Stimulated activated naive CD8-positive, alpha-beta T cell treated with anti-CD3 and anti-CD28 coated beads, Interleukin-15, amount 100 ng/mL, for 72 hours (primary cell): ENCODE measurements at regions not wholly inside any gene's neighbourhood (a gene's known extent, or its start where the extent isn't known, plus 50 kb on each side); places are given as distances from the start of the nearest gene placed in this dataset.
A peak's percentile ranks its signal among the peaks of the same experiment; 100 is the strongest.
"Not testable (repeated sequence)": the region's sequence is repeated elsewhere in the genome, so short reads cannot be mapped to it uniquely, and the experiment has no call there.

Experiments used
- ATAC-seq: fragments of 150-1000 bp; cut with Tn5 transposase; 2 replicates; pipeline ENCODE4 v1.10.0; 2021; ENCODE audit warnings: mild to moderate bottlenecking, moderate library complexity
- DNase-seq, 2 donors: peaks; one replicate each; pipeline ENCODE4 v3.0.0; 2021 to 2022
- H3K27ac Mint-ChIP-seq, 2 donors: one replicate each; pipeline ENCODE4 v1.8.0; 2022; ENCODE audit warnings: mild to moderate bottlenecking in 2 of 2, mixed read lengths in 2 of 2, moderate library complexity in 2 of 2
- H3K27me3 Mint-ChIP-seq: one replicate; pipeline ENCODE4 v1.8.0; 2022; ENCODE audit warnings: mixed read lengths
- H3K4me1 Mint-ChIP-seq: one replicate; pipeline ENCODE4 v1.8.0; 2022; ENCODE audit warnings: mild to moderate bottlenecking, mixed read lengths
- H3K4me3 Mint-ChIP-seq, 2 donors: one replicate each; pipeline ENCODE4 v1.8.0; 2022; ENCODE audit warnings: mild to moderate bottlenecking in 2 of 2, mixed read lengths in 2 of 2, moderate library complexity in 1 of 2
- H3K9me3 Mint-ChIP-seq, 2 donors: one replicate each; pipeline ENCODE4 v1.8.0; 2022; ENCODE audit warnings: mixed read lengths in 2 of 2

DNA sequence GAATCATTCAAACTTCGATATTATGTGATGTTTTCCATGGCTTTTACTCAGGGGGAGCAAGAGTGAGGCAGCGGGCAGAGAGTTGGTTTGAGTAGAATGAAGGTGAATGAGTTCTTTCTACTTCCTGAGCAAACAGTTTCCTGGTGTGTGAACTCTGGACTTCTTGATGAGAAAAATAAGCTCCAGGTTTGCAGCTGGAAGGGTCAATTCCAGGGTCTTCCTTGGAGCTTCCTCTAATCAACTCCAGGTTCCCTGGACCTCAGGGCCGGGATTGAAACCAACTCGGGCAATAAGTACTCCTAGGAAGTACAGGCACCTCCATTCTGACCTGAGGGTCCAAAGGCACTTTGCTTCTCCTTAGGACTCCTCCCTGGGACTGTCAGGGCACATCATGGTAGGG is 243.6 kb upstream of the ONECUT1 start:
- H3K27ac Mint-ChIP-seq: no peak overlapping the region
- no peaks in the 10 kb centered on the region for H3K4me1 Mint-ChIP-seq
- H3K9me3 Mint-ChIP-seq: peaks cover 0 to 1% of the 10 kb centered on the region in 2 donors
- H3K27me3 Mint-ChIP-seq: peaks cover 12% of the 10 kb centered on the region
- DNase-seq (no peak), ATAC-seq (no peak)
- H3K4me3 Mint-ChIP-seq: no peak overlapping the region

DNA sequence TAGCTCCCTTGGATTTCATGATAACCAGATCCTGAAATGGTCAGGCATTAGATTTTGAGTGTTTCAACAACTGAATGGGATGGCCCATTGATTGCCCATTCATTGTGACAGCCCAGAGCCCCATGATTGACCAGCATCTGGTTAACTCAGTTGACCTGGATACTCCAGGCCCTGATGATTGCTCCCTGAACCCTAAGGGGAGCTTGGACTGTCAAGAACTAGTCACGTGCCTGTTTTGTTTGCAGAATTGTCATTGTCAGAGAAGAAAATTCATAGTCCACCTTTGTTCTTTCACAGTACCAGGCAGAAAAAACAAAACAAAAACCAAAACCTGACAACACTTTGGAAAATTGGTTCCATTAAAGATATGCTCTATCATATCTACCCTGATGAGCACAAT is 241.3 kb upstream of the ONECUT1 start:
- H3K27me3 Mint-ChIP-seq: no peaks in the 10 kb centered on the region
- H3K9me3 Mint-ChIP-seq: peaks cover 4 to 10% of the 10 kb centered on the region in 2 donors
- no peak overlapping the region for H3K27ac Mint-ChIP-seq
- H3K4me1 Mint-ChIP-seq: no peaks in the 10 kb centered on the region
- ATAC-seq: no peak
- H3K4me3 Mint-ChIP-seq: no peak overlapping the region
- DNase-seq: no peak

DNA sequence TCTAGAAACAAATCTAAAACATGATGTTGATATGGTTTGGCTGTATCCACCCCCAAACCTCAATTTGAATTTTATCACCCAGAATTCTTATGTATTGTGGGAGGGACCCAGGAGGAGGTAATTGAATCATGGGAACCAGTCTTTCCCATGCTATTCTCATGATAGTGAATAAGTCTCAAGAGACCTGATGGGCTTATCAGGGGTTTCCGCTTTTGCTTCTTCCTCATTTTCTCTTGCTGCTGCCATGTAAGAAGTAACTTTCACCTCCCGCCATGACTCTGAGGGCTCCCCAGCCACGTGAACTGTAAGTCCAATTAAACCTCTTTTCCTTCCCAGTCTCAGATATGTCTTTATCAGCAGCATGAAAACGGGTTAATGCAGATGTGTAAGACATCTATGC is 232.7 kb upstream of the ONECUT1 start:
- DNase-seq (no peak), ATAC-seq (no peak)
- Mint-ChIP-seq H3K4me3 (no peak overlapping the region), H3K27ac (no peak overlapping the region), H3K9me3 (peaks cover 13 to 21% of the 10 kb centered on the region in 2 donors), H3K4me1 (no peaks in the 10 kb centered on the region), H3K27me3 (peaks cover 37% of the 10 kb centered on the region)

DNA sequence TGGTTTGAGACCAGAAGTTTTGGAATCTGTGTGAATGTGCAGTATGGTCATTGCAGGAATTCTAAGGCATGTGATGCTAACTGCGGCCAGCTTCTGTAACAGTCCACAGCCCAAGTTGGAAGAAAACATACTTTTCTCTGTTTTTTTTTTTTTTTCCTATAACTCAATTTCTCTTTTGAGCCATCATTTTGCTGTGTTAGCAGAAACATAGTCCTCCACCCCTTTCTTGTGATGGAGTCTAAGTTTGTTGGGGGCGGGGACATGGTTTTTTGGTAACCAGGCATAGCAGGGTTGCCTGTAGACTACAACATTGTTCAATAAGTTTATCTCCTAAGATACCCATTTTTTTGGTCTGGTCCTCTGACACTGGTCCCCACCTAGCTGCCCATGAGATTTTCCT is 223.2 kb upstream of the ONECUT1 start:
- Mint-ChIP-seq H3K27me3 (peaks cover 2% of the 10 kb centered on the region), H3K27ac (no peak overlapping the region), H3K4me3 (no peak overlapping the region), H3K4me1 (no peaks in the 10 kb centered on the region), H3K9me3 (peaks cover 4 to 15% of the 10 kb centered on the region in 2 donors)
- DNase-seq (no peak), ATAC-seq (no peak)

DNA sequence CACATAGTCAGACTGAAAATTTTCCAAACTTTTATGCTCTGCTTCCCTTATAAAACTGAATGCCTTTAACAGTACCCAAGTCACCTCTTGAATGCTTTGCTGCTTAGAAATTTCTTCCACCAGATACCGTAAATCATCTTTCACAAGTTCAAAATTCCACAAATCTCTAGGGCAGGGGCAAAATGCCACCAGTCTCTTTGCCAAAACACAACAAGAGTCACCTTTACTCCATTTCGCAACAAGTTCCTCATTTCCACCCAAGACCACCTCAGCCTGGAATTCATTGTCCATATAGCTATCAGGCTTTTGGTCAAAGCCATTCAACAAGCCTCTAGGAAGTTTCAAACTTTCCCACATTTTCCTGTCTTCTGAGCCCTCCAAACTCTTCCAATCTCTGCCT is 221.6 kb upstream of the ONECUT1 start:
- ATAC-seq: not testable (repeated sequence)

DNA sequence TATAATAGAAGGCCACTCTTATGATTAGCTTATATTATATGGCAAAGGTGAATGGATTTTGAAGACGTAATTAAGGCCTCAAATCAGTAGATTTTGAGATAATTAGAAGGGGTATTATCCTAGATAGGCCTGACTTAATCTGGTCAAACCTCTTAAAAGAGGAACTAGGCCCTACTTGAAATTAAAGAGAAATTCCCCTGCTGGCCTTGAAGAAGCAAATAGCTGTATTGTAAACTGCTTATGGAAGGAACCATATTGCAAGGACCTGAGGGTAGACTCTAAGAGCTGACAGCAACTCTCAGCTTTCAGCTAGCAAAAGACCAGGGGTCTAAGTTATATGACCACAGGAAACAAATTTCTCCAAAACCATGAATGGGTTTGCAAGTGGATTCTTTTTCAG is 219.0 kb upstream of the ONECUT1 start:
- DNase-seq (no peak), ATAC-seq (no peak)
- Mint-ChIP-seq H3K4me1 (no peaks in the 10 kb centered on the region), H3K9me3 (peaks cover 4 to 9% of the 10 kb centered on the region in 2 donors), H3K27ac (no peak overlapping the region), H3K4me3 (no peak overlapping the region), H3K27me3 (peaks cover 7% of the 10 kb centered on the region)

More for the DNA sequence above, 221.6 kb upstream of the ONECUT1 start:
- H3K9me3 Mint-ChIP-seq: peaks cover 4 to 15% of the 10 kb centered on the region in 2 donors
- H3K4me1 Mint-ChIP-seq, DNase-seq, H3K27ac Mint-ChIP-seq, H3K4me3 Mint-ChIP-seq, H3K27me3 Mint-ChIP-seq: not testable (repeated sequence)

DNA sequence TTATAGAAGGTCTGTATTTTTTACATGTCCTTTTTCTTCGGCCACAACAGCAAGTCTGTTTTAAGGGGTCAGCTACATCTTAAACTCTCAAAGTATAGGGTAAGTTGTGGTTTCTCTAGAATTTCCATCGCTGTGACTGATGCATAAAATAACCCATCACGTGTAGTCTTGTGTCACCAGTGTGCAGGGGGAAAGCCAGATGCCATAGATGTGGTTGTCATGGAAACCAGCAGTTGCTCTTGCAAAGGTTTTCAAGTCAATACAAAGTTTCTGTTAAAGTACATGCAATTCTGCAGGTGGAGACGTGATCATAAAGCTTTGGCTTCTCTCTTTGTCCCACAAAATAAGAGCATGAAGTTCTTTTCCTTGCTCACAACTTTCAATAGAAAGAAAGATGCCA is 210.3 kb upstream of the ONECUT1 start:
- Mint-ChIP-seq H3K4me1 (no peaks in the 10 kb centered on the region), H3K27ac (no peak overlapping the region), H3K4me3 (no peak overlapping the region), H3K9me3 (peaks cover 0 to 11% of the 10 kb centered on the region in 2 donors), H3K27me3 (peaks cover 13% of the 10 kb centered on the region)
- DNase-seq (no peak), ATAC-seq (no peak)

DNA sequence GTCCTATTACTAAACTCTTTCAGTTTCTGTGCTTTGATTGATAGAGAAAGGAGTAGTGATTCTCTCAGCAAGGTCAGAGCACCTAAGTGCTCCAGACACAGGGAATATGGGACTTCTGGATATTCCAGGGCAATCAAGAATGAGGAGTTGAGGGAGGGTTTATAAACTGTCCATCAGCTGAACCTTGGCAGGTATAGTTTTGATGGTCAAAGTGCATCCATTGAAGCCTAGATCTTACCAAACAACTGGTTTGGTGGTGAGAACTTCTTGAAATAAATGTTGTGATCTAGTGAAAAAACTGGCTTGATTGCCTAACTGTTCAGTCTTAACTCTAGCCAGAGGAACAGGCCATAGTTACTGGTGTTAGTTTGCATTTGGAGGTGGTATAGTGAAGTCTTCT is 207.0 kb upstream of the ONECUT1 start:
- H3K4me1 Mint-ChIP-seq: no peaks in the 10 kb centered on the region
- H3K27ac Mint-ChIP-seq: no peak overlapping the region
- H3K9me3 Mint-ChIP-seq: peaks cover 0 to 38% of the 10 kb centered on the region in 2 donors
- ATAC-seq (no peak), DNase-seq (no peak)
- H3K4me3 Mint-ChIP-seq: no peak overlapping the region
- H3K27me3 Mint-ChIP-seq: peaks cover 13% of the 10 kb centered on the region

DNA sequence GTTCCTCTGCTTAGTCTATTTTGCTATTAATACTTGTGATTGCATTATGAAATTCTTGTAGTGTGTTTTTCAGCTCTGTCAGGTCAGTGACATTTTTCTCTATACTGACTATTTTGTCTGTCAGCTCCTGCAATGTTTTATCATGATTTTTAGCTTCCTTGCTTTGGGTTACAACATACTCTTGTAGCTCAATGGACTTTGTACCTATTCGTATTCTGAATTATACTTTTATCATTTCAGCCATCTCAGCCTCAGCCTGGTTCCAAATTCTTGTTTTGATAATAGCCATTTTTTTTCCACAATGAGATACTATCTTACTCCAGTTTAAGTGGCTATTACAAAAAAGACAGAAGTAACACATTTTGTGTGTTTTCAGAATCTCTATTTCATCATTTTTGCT is 204.2 kb upstream of the ONECUT1 start:
- Mint-ChIP-seq H3K27ac (no peak overlapping the region), H3K9me3 (peaks cover 0 to 46% of the 10 kb centered on the region in 2 donors), H3K27me3 (peaks cover 13% of the 10 kb centered on the region), H3K4me3 (no peak overlapping the region), H3K4me1 (no peaks in the 10 kb centered on the region)
- DNase-seq (no peak), ATAC-seq (no peak)

DNA sequence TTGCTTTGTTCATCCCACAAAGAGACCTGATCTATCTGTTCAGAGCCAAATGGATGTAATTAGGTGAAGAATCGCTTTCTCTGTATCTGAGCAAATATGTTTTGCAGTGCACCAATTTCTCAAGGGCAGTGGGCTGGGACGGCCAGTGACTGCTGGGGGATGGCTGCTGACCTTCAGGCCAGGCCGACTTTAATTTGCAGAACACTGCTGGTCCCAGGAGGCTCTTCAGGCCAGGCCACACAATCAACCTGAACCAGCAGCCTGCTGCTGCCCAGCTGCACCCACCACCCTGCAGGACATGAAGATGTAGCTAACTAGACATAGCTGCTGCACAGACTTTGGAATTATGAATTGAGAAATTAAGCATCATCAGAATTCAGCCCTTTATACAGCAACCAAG is 194.4 kb upstream of the ONECUT1 start:
- peak overlapping the region in 1 of 2 donors; percentile 76 for H3K27ac Mint-ChIP-seq
- no peak for ATAC-seq

DNA sequence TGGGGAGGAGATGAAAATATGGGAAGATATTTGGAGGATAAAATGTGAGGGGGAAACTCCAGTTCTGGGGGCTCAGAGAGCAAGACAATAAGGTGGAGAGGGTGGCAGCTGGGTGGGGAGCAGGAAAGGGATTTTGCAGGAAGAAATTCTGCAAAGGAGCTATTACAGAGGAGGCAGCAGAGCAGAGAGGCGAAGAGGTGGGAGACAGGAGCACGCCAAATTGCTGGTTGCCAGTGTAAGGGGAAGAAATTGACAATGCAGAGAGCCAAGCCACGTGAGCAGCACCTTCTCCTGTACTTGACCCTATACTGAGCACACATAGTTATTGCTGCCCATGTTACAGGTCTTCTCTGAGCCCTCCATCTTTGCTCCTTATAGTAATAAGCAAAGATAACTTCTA is 190.3 kb upstream of the ONECUT1 start:
- no peak for ATAC-seq
- H3K27ac Mint-ChIP-seq: no peak overlapping the region
- no peak overlapping the region for H3K4me3 Mint-ChIP-seq
- H3K4me1 Mint-ChIP-seq: no peaks in the 10 kb centered on the region
- no peaks in the 10 kb centered on the region for H3K9me3 Mint-ChIP-seq
- DNase-seq: no peak
- H3K27me3 Mint-ChIP-seq: no peaks in the 10 kb centered on the region

More for the DNA sequence above, 194.4 kb upstream of the ONECUT1 start:
- no peak for DNase-seq
- H3K4me3 Mint-ChIP-seq: no peak overlapping the region
- no peaks in the 10 kb centered on the region for H3K27me3 Mint-ChIP-seq
- H3K9me3 Mint-ChIP-seq: no peaks in the 10 kb centered on the region
- no peaks in the 10 kb centered on the region for H3K4me1 Mint-ChIP-seq

DNA sequence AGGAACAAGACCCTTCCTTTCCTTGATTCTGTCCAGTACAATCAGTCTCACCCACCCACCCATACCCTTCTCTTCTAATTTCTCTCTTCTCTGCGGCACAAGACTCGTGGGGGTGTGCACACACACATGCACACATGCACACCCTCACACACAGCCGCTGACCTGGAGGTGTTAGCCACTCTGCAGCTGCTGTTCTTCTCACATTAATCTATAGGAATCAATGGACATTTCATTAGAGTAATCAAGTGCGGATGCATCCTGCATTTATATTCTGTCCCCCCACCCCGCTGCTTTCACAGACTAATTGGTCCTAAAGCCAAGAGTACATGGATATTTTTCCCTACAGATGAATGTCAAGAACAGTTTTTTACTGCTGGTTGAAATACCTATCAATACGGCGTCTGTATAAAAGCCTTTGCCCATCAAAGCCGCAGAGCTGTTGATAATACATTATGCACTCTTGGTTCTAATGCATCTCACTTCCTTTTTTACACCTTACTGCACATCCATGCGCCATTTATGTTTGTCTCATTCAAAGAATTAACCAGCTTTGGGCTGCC is 186.5 kb upstream of the ONECUT1 start:
- ATAC-seq (no peak), DNase-seq (no peak)
- no peaks in the 10 kb centered on the region for H3K9me3 Mint-ChIP-seq
- H3K27me3 Mint-ChIP-seq: peaks cover 6% of the 10 kb centered on the region
- no peaks in the 10 kb centered on the region for H3K4me1 Mint-ChIP-seq
- H3K27ac Mint-ChIP-seq: no peak overlapping the region
- H3K4me3 Mint-ChIP-seq: no peak overlapping the region

DNA sequence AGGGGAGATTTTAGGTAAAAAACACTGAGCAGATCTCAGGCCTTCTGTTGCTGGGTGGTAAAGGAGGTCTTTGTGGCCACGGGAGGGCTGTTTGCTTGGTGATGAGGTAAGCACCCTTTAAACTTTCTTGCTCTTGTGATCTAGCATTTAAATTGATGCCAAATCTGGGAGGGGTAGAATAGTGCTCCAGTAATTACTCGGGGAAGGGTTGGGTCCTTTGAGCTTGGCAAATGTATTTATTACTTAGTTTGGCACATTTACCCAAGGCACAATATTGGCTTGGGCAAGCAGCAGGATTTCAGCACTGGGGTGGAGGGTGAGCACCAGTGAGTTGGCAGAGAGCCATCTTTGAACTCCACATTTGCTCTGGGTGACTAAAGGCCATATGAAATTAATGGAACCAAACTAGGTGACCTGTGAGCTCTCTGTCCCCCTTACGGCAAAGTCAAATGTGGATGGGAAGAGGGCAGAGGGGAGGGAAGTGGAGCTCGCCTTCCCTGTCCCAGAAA is 185.9 kb upstream of the ONECUT1 start:
- DNase-seq (no peak), ATAC-seq (no peak)
- H3K27me3 Mint-ChIP-seq: peaks cover 6% of the 10 kb centered on the region
- H3K4me3 Mint-ChIP-seq: no peak overlapping the region
- H3K4me1 Mint-ChIP-seq: no peaks in the 10 kb centered on the region
- no peak overlapping the region for H3K27ac Mint-ChIP-seq
- no peaks in the 10 kb centered on the region for H3K9me3 Mint-ChIP-seq

DNA sequence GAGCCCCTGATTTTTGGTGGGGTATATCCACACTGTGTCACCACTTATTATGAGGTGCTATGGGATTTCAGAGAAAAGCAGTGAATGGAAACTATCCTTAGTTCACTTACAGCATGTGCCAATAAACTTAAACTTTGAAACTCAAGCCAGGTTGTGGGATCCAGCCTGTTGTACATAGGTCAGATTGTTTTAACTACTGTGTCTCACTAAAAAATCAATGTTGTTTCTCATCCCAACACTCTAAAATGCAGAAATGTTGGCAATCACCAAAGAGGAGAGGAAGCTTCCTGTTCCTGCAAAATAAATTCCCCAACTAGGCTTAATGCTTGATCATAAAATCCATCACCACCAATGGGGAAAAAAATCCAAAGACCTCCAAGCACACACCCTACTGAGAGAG is 173.7 kb upstream of the ONECUT1 start:
- no peak overlapping the region for H3K27ac Mint-ChIP-seq
- H3K4me1 Mint-ChIP-seq: no peaks in the 10 kb centered on the region
- H3K4me3 Mint-ChIP-seq: no peak overlapping the region
- peaks cover 9% of the 10 kb centered on the region for H3K27me3 Mint-ChIP-seq
- DNase-seq (no peak), ATAC-seq (no peak)
- peaks cover 0 to 8% of the 10 kb centered on the region in 2 donors for H3K9me3 Mint-ChIP-seq

DNA sequence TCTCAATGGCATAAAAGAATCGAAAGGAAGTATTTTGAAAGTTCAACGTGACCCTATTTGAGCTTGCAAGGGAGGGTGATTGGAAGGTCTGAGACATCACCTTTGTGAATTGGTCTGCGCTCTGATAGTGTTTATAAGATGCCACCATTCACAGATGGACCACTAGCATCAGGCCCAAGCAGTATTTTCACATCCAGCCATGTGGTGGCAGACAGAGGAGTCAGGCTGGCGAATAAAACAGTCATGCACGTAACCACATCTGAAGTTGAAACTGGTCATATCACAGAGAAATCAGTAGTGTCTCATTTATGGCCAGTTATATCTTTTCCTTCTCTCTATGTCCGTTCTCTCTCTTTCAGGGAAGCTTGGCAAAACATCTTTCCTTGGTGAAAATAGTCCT is 170.1 kb upstream of the ONECUT1 start:
- Mint-ChIP-seq H3K27me3 (peaks cover 9% of the 10 kb centered on the region), H3K4me1 (no peaks in the 10 kb centered on the region), H3K4me3 (no peak overlapping the region), H3K27ac (no peak overlapping the region), H3K9me3 (peaks cover 0 to 8% of the 10 kb centered on the region in 2 donors)
- ATAC-seq: no peak
- no peak for DNase-seq

DNA sequence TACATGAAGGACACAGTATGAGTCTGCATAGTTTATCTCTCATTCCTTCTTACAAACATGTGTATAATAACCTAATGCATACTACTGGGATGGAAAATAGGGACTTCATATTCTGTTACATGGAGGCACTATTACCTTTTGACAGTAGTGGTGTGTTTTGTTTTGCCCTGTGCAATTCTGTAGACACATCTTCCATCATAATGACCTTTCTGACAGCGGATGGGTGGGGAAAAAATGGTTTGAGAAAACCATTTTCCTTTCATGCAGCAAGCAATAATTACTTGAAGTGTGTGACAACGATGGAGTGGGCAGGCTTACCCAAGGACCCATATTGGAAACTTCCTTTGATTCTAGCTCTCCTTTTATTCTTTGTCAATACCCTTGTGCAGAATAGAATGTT is 153.6 kb upstream of the ONECUT1 start:
- Mint-ChIP-seq H3K9me3 (peaks cover 7 to 15% of the 10 kb centered on the region in 2 donors), H3K27ac (no peak overlapping the region), H3K27me3 (peaks cover 12% of the 10 kb centered on the region), H3K4me1 (no peaks in the 10 kb centered on the region), H3K4me3 (no peak overlapping the region)
- ATAC-seq (no peak), DNase-seq (no peak)

DNA sequence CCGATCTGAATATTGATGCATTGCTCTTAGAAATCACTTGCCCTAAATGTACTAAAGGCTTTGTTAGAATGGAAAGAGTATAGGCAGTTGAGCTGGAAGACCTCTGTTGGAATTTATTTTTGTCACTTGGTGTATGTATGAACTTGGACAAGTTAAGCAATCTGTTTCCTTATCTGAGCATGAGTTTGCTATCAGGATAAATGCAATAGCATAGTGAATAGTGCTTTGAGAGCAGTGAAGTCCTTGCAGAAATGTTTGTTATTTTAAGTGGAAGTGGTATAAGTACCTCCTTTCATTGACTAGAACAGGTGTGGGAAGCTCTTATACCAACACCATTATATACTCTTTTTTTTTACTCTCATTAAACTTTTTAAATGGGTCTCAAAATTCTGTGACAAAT is 146.4 kb upstream of the ONECUT1 start:
- ATAC-seq (no peak), DNase-seq (no peak)
- no peak overlapping the region for H3K27ac Mint-ChIP-seq
- peaks cover 7 to 8% of the 10 kb centered on the region in 2 donors for H3K9me3 Mint-ChIP-seq
- no peak overlapping the region for H3K4me3 Mint-ChIP-seq
- peaks cover 23% of the 10 kb centered on the region for H3K27me3 Mint-ChIP-seq
- no peaks in the 10 kb centered on the region for H3K4me1 Mint-ChIP-seq
